HG03108 (cell line): ENCODE measurements at regions not wholly inside any gene's neighbourhood (a gene's known extent, or its start where the extent isn't known, plus 50 kb on each side); places are given as distances from the start of the nearest gene placed in this dataset.
"Not testable (repeated sequence)": the region's sequence is repeated elsewhere in the genome, so short reads cannot be mapped to it uniquely, and the experiment has no call there.

ENCODE experiments used
- ATAC-seq: cut with Tn5 transposase; IDR thresholded peaks from one replicate; pipeline ENCODE4 v1.9.1; 2021; ENCODE audit warnings: moderate library complexity; ENCODE audit not compliant: unreplicated experiment

DNA sequence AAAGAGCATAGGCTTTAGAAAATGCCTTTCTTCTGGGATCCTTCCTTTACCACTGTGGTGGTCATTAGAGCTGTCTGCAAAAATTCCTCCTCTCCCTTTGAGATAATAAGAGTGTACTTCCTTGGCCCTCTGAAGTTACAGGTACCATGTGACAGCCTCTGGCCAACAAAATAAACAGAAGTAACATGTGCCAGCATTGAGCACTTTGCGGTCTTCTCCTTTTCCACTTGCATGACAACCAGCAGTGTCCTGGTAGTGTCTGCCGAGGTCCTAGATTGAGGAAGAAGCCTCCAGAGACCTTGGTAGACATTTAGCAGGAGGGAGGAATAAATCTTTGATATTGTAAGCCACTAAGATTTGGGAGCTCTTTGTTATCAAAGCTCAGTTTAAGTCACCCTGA, 87.5 kb upstream of the ARID1B start:
- ATAC-seq, result no peak

DNA sequence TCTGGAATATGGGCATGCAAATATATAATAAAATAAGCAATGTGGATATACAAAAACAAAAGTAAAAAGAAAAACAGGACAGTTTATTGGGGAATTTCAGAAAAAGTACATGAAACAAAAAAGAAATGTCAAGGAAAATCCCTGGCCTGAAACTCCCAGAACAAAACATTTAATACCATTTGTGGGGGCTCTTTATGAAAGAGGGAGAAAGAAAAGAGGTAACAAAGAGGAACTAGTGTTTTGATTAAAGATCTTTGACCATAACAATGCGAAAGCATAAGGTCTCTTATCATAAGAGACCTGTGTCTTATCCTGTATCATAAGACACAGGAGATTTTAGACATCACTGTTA, 88.6 kb upstream of the ARID1B start:
- no peak for ATAC-seq

DNA sequence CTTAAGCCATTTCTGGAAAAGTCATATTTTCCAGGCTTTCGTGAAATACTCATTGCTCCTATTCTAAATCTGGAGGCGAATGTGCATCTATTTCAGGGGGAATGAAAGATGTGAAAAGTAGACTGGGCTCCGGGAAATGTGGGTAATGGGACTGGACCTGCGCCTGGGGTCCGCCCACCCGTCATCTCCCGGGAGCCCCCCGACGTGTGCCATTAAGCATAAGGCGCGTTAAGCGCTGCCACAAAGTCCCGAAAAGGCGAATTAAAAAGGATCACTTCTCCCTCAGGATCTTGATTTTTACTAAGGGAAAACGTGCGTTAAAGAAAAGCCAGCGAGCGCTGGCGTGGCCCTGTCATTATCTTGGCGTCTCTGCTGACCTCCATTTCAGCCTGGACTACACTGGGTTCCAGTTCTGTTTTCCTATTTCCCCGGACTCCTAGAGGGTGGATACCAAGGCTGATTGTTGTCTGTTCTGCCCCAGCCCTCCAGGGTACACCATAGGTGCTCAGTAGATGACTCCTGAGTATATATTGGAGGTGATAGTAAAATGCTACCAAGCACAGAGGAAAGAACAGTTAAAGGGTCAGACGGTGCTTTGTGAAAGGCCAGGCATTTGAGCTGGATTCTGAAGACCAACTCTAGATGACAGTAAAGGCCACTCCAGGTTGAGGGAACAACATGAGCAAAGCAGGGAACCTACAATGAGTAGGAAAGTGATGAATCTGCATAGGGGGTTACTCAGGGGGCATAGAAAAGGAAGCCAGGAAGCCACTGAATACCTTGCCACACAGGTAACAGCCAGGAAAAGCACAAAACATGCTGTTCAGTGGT, 89.2 kb upstream of the ARID1B start:
- ATAC-seq, result no peak

DNA sequence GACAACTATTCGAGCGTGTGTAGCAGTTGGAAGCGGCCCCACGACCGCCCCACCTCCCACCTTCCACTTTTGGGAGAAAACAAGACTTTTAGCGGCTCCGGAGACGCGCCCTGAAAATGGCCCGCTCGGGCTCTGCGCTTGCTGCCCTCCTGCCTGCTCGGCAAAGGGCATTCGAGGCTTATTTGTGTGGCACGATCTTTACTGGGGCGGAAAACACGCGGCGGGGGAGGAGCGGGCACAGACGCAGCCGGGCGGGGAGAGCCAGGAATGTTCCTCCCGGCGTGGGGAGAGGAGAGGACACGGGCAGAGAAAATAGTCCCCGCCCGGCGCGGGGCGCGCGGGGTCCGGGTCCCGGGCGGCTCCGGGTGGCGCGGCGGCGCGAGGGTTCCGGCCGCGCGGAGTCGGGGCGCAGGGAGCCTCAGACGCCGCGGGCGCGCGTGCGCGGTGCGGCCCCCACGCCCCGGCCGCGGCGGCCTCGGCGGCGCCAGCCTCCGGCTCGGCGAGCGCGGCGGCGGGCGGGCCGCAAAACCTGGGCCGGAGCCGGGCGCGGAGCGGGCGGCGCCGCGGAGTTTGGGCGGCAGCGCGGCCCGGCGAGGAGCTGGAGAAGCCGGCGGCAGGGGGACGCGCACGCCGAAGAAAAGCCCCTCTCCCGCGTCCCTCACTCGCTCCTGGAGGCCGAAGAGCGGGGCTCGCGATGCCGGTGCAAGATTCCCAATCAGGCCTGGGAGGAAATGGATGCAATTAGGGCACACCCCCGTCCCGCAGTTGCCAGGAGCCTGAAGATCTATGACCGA, 90.0 kb upstream of the ARID1B start:
- peak; percentile 67 for ATAC-seq

DNA sequence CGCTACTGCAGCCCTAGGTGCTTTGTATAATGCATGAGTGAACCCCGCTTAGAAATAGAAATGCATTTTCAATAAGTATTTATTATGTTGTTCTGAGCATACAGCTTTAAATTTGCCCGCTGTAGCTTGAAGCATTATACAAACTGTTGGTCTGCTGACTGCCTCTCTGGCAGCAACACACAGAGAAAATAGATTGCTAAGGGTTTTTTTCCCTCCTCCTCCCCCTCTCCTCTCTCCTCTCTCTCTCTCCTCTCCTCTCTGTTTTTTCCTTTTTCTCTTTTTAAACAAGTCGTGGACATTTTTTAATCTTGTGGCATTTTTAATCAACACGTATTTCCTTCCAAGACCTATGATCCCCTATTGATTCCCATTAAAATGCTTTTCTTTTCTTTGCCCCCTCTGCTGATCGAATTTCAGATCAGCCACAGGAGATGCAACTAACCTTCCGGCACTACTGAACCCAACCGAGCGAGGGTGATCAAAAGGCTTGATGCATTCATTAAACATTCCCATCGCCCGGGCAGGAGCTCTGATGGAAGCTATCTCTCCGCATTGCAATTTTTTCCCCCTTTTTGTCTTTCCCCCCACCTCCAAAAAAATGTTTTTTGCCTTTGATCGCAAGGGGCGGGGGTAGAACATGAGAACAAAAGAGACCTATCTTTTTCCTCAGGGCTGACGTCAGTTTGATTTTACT, 90.7 kb upstream of the ARID1B start:
- peak; percentile 1 for ATAC-seq

DNA sequence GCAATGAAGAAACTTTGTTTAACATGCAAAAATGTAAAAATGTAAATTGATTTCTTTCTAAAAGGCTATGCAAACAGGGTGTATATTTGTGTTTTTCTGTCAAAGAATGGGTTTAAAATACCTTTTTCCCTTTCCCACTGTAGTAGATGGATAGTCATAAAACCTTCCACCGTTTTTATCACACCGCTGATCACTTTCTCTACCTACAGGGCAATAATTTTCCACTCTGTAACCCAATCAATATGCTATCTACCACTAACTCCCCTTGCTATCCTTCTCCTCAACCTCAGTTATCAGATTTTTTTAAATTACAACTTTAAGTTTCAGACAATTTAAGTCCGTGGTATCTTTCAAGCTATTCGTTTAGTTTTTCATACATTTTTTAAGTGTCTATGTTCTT, 91.4 kb upstream of the ARID1B start:
- ATAC-seq, result no peak

DNA sequence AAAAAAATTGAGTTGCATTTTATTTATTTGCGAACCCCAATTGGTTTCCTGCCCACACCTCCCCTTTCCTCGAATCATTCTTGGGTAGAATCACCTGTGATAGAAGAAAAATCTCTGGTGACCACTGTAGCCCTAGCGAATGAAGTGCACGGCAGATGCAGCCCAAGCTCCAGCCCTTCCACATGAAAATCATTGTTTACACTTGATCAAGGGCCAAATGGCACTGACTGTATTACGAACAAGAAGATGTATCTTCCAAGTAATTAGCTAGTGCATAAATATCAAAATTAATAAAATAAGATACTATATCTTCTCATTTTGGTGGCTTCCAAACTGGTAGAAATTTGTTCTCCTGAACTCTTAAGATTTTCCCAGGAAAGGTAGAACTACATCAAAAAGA, 93.4 kb upstream of the ARID1B start:
- ATAC-seq, result no peak

DNA sequence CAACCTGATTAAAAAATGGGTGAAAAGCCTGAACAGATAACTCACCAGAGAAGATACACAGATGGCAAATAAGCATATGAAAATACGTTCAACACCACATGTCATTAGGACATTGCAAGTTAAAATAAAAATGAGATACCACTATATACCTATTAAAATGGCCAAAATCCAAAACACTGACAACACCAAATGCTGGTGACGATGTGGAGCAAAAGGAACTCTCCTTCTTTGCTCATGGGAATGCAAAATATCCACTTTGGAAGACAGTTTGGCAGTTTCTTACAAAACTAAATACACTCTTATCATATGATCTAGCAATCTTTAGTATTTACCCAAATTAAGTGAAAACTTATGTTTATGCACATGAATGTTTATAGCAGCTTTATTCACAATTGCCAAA, 100.5 kb upstream of the ARID1B start:
- ATAC-seq, result no peak

DNA sequence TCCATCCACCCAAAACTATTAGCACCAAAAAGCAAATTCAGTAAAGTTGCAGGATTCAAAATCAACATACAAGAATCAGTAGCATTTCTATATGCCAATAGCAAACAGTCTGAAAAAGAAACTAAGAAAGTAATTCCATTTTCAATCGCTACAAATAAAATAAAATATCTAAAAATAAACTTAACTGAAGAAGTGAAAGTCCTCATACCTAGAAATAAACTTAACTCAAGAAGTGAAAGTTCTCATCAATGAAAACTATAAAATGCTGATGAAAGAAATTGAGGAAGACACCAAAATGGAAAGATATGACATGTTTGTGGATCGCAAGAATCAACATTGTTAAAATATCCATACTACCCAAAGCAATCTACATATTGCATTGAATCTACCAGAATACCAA, 103.0 kb upstream of the ARID1B start:
- no peak for ATAC-seq

DNA sequence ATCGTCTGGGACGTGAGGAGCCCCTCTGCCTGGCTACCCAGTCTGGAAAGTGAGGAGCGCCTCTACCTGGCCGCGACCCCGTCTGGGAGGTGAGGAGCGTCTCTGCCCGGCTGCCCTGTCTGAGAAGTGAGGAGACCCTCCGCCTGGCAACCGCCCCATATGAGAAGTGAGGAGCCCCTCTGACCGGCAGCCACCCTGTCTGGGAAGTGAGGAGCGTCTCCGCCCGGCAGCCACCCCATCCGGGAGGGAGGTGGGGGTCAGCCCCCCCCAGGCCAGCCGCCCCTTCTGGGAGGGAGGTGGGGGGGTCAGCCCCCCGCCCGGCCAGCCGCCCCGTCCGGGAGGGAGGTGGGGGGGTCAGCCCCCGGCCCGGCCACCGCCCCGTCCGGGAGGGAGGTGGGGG, 107.1 kb upstream of the ARID1B start:
- not testable (repeated sequence) for ATAC-seq

DNA sequence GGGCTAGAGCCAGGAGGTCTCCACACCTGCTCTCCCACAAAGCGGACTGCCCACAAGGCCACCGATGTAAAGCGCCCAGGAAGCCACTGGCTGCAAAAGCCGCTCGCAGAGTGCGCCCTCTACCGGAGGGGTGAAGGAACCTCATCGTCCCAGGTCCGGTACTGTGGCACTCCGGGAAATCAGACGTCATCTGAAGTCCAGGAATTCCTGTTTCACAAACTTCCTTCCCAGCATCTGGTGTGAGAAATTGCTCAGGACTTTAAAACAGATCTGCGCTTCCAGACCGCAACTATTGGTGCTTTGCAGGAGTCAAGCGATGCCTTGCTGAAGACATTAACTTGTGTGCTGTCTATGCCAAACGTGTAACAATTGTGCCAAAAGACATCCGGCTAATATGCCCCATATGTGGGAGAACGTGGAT, 115.1 kb upstream of the ARID1B start:
- no peak for ATAC-seq

DNA sequence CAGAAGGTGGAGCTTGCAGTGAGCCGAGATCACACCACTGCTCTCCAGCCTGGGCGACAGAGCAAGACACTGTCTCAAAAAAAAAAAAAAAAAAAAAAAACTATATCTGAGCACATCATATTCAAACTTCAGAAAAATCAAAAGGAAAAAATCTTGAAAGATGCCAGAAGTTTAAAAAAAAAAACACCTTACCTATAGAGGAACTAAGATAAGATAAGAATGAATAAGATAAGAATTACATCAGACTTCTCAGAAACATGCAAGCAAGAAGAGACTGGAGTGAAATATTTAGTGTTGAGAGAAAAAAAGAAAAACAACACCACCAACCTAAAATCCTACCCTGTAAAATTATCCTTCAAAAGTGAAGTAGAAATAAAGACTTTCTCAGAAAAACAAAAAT, 116.8 kb upstream of the ARID1B start:
- ATAC-seq, result no peak

DNA sequence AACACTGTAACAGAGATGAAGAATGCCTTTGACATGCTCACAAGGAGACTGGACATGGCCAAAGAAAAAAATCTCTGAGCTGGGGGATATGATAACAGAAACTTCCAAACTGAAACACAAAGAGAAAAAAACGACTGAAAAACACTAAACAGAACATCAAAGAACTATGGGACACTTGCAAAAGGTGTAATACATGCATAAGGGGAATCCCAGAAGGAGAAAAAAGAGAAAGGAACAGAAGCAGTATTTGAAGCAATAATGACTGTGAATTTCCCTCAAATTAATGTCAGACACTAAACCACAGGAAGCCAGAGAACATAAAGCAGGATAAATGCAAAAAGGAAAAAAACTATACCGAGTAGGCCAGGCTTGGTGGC, 117.4 kb upstream of the ARID1B start:
- no peak for ATAC-seq

DNA sequence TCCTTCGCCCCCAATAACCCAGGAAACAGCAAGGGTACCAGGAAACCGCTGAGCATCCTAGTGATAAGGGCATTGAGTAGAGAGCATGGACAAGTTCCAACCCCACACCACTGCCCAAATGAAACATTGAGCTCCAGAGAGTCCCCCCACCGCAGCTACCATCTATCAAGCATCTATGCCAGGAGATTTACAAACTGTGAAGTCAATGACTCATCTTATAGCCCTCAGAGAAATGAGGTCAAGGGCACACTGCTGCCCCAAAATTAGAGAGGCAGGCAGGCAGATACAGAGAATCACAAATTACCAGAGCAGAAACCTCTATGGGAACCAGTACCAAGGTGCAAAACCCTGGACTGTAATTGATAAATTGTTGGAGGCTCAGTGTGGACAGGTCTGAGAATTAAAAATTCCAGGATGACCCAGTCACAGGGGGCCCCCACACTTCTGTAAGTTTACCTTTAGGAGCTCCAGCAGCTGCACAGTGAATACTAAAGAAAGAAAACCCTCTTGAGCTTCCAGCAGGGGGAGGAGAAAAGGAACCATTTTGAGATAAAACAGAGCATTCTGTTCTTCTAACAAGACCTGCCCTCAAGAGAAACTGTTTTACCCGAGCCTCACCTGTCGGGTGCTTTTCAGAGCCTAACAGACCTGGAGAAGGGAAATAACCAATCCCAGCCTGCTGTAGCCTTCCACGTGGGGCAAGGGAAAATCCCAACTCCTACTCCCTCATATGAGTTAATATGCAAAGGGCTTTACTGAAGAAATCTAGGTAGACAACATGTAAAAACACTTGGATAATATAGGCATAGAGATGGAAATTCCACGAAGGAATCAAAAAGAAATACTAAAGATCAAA, 118.0 kb upstream of the ARID1B start:
- ATAC-seq, result no peak

DNA sequence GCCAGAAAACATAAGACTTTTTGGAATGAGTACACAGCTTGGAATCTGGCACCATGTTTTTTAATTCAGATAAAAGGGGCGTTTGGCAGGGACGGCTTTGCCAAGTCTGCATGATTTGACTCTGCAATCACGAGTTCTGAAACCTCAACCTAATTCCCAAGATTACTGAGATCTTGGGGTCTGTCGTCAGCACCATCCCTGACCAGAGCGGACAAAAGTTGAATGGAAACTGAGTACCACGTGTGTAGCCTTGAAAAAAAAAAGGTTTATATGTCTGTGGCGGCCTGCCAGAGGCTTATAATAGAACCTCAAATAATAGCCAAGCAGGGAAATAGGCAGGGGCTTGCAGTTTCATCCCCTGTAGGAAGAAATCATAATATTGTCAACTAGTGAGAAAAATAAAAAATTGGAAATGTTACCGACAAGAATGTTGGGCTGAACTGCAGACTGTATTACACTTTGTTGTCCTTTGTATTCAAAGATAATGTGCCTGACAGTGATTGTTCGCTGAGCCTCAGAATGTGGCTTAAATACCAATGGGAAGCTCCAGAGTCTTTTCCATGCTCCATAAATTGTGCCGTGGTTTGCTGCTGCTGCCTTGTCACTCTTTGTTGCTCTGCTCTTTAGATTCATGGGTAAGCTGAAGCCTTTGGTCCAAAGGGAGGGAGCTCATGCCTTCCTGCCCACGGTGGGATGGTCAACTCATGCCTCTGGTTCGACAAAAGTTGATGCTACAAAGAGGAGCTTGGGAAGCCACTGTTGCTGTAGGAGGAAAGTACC, 118.8 kb upstream of the ARID1B start:
- no peak for ATAC-seq

DNA sequence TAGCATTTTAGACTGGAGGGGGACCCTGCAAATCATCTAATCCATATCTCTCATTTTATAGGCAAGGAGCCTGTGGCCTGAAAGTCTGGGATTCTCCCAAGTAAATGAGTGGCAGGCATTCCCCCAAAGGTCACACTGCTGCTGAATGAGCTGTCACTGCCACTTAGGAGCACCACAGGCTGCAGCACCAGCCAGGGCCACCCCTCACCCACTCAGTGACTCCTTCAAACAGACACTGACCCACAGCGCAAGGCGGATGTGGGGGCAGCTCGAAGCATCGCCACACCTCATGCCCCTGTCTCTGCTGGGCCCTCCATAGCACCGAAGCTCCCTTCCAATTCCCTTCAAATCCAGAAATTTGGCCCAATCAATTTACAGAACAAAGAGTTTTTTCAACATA, 119.9 kb upstream of the ARID1B start:
- ATAC-seq, result no peak

DNA sequence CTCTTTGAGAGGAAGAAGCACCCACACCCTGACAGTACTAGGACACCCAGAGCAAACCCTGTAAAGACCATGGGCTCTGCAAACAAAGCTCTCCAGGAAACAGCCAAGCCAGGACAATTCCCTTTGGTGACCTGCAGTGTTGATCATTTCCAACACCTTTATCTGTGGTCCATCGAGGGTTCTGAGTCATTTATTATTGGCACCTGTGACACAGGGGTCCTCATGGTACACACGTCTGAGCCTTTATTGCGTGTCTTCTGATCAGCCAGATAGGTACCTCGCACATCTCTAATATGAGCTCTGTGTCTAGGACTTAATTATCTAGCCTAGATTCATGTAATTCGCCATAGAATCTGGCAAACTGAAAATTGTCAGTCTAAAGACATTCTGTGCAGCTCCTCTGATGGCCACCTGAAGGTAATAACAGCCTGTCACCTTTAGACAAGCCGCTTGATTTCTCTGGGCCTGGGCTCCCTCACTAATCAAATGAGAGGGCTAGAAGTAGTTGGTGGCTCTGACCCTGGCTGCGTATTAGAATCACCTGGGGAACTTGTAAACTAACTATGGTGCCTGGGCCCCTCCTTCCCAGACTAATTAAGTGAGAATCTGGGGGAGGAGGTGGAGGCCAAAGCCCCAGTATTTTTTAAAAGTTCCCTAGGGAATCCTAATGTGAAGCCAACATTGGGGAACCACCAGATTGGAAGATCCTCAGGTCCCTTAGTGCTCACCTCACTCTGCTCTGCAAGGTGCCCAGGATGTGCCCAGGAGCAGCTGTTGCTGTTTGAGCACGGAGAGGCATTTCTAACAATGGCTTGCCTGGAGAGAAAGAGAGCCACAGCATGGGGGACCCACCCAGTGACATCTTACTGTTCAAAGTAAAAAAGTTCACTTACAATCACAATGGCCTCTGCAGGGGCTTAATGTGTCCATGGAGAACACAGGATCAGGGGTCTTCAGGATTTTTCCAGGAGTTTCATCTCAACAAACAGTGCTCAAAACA, 122.0 kb upstream of the ARID1B start:
- no peak for ATAC-seq

DNA sequence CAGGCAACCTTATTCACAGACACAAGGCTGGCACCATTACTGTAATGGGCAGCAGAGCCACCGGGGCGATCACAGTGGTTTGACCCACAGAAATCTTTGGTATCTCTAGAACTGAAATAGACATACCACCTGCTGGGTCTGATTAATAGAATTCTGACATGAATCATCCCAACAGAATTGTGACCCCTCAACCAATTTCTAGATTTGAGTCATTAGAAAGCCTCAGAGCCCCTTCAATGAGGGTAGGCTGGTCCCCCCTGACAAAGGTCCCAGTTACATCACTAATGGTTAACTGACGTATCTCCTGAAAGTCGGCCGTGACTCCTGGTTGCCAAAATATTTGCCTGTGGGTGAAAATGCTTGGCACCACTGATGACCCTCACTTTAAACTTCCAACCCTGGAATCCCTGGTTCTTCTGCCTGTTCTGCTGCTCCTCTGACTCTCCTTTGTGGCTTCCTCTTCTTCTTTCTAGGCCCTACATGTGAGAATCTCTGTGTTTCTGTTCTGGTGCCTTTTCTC, 124.9 kb upstream of the ARID1B start:
- no peak for ATAC-seq

DNA sequence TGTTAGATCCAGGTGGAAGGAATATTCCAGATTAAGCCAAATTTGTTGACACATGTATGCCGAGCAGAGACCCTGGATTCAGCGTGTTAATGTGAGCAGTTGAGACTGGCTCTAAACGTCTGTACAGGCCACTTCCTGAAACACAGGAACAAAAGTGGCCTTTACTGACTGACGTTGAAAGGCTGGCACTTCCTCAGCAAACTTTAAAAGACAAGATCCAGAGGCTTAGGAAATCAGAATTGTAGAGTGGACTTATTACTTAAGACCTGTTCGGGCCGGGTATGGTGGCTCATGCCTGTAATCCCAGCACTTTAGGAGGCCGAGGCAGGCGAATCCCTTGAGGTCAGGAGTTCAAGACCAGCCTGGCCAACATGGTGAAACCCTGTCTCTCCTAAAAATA, 125.7 kb upstream of the ARID1B start:
- ATAC-seq, result no peak
